Tibial artery (tissue), 4 donors: ENCODE measurements at regions not wholly inside any gene's neighbourhood (a gene's known extent, or its start where the extent isn't known, plus 50 kb on each side); places are given as distances from the start of the nearest gene placed in this dataset.

Source experiments
- DNase-seq, 2 donors: peaks; one replicate each; pipeline ENCODE4 v3.0.0-alpha.2; 2019
- H3K27ac ChIP-seq, 2 donors: fragments of 200-600 bp; sonication (generic) in 1 of 2; 1 replicate in 1 of 2; 2 replicates in 1 of 2; pipeline ENCODE4 v1.5.1; 2018 to 2019; ENCODE audit warnings: mild to moderate bottlenecking in 1 of 2
- H3K27me3 ChIP-seq, 2 donors: fragments of 200-600 bp; sonication (generic) in 1 of 2; one replicate each; pipeline versions ENCODE4 v1.5.1 to v1.6.0; 2016 to 2019
- H3K36me3 ChIP-seq, 3 donors: fragments of 200-600 bp; sonication (generic) in 2 of 3; one replicate each; pipeline ENCODE4 v1.5.1; 2016 to 2019; ENCODE audit warnings: mild to moderate bottlenecking in 2 of 3
- H3K4me1 ChIP-seq, 4 donors: fragments of 200-600 bp; sonication (generic) in 2 of 4; 1 replicate in 3 of 4; 2 replicates in 1 of 4; pipeline ENCODE4 v1.5.1; 2016 to 2019
- H3K4me3 ChIP-seq, 2 donors: fragments of 200-600 bp; sonication (generic) in 1 of 2; 1 replicate in 1 of 2; 2 replicates in 1 of 2; pipeline ENCODE4 v1.5.1; 2018 to 2019; ENCODE audit warnings: mild to moderate bottlenecking in 2 of 2
- H3K9me3 ChIP-seq, 3 donors: fragments of 200-600 bp; sonication (generic) in 1 of 3; one replicate each; pipeline ENCODE4 v1.5.1; 2016 to 2019
- intact Hi-C: fragments of 100-400 bp; cut with DNase I; formaldehyde crosslinking; loops from one replicate; pipeline ENCODE4 v1.15.0; 2023; ENCODE audit warnings: low total_unique reads
- TF ChIP-seq, protein P1 (sequence below), 2 experiments: fragments of 200-600 bp in 1 of 2; fragments of 450-650 bp in 1 of 2; IDR thresholded peaks; one replicate each; pipeline ENCODE4 v1.5.1; 2017 to 2019; ENCODE audit warnings: antibody characterized with exemption in 2 of 2, mild to moderate bottlenecking in 1 of 2, moderate library complexity in 1 of 2

- H3K27ac ChIP-seq, result no peak overlapping the region
- no peak for DNase-seq
- H3K4me1 ChIP-seq, result no peaks in the 10 kb centered on the region
- TF ChIP-seq, protein P1, sequence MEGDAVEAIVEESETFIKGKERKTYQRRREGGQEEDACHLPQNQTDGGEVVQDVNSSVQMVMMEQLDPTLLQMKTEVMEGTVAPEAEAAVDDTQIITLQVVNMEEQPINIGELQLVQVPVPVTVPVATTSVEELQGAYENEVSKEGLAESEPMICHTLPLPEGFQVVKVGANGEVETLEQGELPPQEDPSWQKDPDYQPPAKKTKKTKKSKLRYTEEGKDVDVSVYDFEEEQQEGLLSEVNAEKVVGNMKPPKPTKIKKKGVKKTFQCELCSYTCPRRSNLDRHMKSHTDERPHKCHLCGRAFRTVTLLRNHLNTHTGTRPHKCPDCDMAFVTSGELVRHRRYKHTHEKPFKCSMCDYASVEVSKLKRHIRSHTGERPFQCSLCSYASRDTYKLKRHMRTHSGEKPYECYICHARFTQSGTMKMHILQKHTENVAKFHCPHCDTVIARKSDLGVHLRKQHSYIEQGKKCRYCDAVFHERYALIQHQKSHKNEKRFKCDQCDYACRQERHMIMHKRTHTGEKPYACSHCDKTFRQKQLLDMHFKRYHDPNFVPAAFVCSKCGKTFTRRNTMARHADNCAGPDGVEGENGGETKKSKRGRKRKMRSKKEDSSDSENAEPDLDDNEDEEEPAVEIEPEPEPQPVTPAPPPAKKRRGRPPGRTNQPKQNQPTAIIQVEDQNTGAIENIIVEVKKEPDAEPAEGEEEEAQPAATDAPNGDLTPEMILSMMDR (IDR thresholded peaks at IDR 0.05), result no peak
- intact Hi-C loops, result no loop called here
- no peaks in the 10 kb centered on the region for H3K9me3 ChIP-seq
- H3K4me3 ChIP-seq, result no peak overlapping the region
- H3K27me3 ChIP-seq, result no peaks in the 10 kb centered on the region
- H3K36me3 ChIP-seq, result no peaks in the 10 kb centered on the region
Observed at GRCh38 chr17:56023851-56024250, 129.4 kb upstream of the ANKFN1 start.

- DNase-seq, result no peak
- Histone ChIP-seq H3K36me3 (no peaks in the 10 kb centered on the region), H3K4me1 (no peaks in the 10 kb centered on the region), H3K4me3 (no peak overlapping the region), H3K27me3 (no peaks in the 10 kb centered on the region), H3K27ac (no peak overlapping the region), H3K9me3 (no peaks in the 10 kb centered on the region)
- intact Hi-C loops, result no loop called here
- TF ChIP-seq, protein P1 (IDR thresholded peaks at IDR 0.05), result no peak
Observed at GRCh38 chr17:56026915-56027314, 126.4 kb upstream of the ANKFN1 start.

GRCh38 chr17:56028837-56029236, 124.4 kb upstream of the ANKFN1 start:
- no peak for DNase-seq
- Histone ChIP-seq H3K4me1 (no peaks in the 10 kb centered on the region), H3K27me3 (no peaks in the 10 kb centered on the region), H3K9me3 (no peaks in the 10 kb centered on the region), H3K4me3 (no peak overlapping the region), H3K36me3 (no peaks in the 10 kb centered on the region), H3K27ac (no peak overlapping the region)
- TF ChIP-seq, protein P1 (IDR thresholded peaks at IDR 0.05), result no peak
- intact Hi-C loops, result no loop called here

GRCh38 chr17:56030009-56030624, 123.2 kb upstream of the ANKFN1 start:
- Histone ChIP-seq H3K9me3 (no peaks in the 10 kb centered on the region), H3K4me3 (no peak overlapping the region), H3K27me3 (no peaks in the 10 kb centered on the region), H3K36me3 (no peaks in the 10 kb centered on the region), H3K27ac (no peak overlapping the region), H3K4me1 (no peaks in the 10 kb centered on the region)
- intact Hi-C loops, result no loop called here
- DNase-seq, result no peak
- TF ChIP-seq, protein P1 (IDR thresholded peaks at IDR 0.05), result no peak

GRCh38 chr17:56031636-56032035, 121.6 kb upstream of the ANKFN1 start:
- Histone ChIP-seq H3K9me3 (no peaks in the 10 kb centered on the region), H3K27me3 (no peaks in the 10 kb centered on the region), H3K27ac (no peak overlapping the region), H3K36me3 (no peaks in the 10 kb centered on the region), H3K4me3 (no peak overlapping the region), H3K4me1 (no peaks in the 10 kb centered on the region)
- DNase-seq, result no peak
- TF ChIP-seq, protein P1 (IDR thresholded peaks at IDR 0.05), result no peak
- intact Hi-C loops, result no loop called here

- intact Hi-C loops, result no loop called here
- TF ChIP-seq, protein P1 (IDR thresholded peaks at IDR 0.05), result no peak
- Histone ChIP-seq H3K4me1 (no peaks in the 10 kb centered on the region), H3K27me3 (peaks cover 0 to 4% of the 10 kb centered on the region in 2 donors), H3K27ac (no peak overlapping the region), H3K4me3 (no peak overlapping the region), H3K9me3 (no peaks in the 10 kb centered on the region), H3K36me3 (no peaks in the 10 kb centered on the region)
- DNase-seq, result peak in 1 of 2 donors; percentile 31
Observed at GRCh38 chr17:56034197-56034635, 119.1 kb upstream of the ANKFN1 start.
